ENCODE measurements at regions not wholly inside any gene's neighbourhood (a gene's known extent, or its start where the extent isn't known, plus 50 kb on each side); places are given as distances from the start of the nearest gene placed in this dataset.
A peak's percentile ranks its signal among the peaks of the same experiment; 100 is the strongest.
"Not testable (repeated sequence)": the region's sequence is repeated elsewhere in the genome, so short reads cannot be mapped to it uniquely, and the experiment has no call there.

- H3K9me3 ChIP-seq (ENCODE audit: control insufficient read depth, insufficient read depth, low read depth, low read length); H3K4me1 ChIP-seq (ENCODE audit: control insufficient read depth, insufficient read depth, low read length); H3K4me3 ChIP-seq (ENCODE audit: low read depth, low read length); POLR2A ChIA-PET; H3K27ac ChIP-seq (ENCODE audit: extremely low read depth, low read depth, low read length); CTCF ChIA-PET; H3K36me3 ChIP-seq (ENCODE audit: control insufficient read depth in 2 of 2, insufficient read depth in 1 of 2, low read length in 2 of 2): not testable (repeated sequence)
These were observed 71.6 kb downstream of the PCMTD2 start for GRCh38 chr20:64327223-64327549.

DNA sequence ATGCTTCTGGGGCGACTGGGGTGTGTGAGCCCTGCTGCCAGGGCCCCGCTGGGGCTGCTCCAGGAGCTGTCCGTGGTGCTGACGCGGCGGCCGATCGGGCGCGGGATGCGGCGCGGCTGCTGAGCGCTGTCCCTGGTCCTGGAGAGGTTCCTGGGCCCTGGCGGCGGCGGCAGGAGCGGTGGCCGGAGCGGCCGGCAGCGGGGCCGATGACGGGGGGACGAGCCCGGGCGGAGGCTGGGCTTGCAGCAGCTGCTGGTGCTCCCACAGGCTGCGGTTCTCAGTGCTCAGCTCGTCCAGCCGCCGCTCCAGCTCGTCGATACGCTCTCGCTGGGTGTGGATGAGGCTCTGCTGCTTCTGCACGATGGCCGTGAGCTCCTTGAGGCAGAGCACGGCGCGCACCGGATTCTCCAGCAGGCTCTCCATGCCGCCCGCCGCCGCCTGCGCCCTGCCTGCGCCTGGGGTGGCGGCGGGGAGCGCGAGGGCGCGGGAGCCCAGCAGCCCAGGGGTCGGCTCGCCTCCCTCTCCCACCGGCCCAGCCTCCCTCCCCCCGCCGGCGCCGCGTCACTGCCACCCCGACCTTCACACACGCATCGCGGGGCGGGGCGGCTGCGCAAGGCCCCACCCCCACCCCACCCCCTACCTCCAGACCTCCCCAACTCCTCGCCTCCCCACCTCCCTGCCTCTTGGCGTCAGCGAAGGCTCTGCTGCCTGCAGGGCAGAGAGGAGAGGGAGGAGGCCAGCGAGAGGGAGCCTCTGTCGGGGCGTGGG lies 72.2 kb downstream of the PCMTD2 start:
- H3K9me3 ChIP-seq (ENCODE audit: control insufficient read depth, insufficient read depth, low read depth, low read length); CTCF ChIA-PET; H3K4me3 ChIP-seq (ENCODE audit: low read depth, low read length); POLR2A ChIA-PET; H3K4me1 ChIP-seq (ENCODE audit: control insufficient read depth, insufficient read depth, low read length); H3K27ac ChIP-seq (ENCODE audit: extremely low read depth, low read depth, low read length); H3K36me3 ChIP-seq (ENCODE audit: control insufficient read depth in 2 of 2, insufficient read depth in 1 of 2, low read length in 2 of 2): not testable (repeated sequence)

- H3K36me3 ChIP-seq (ENCODE audit: control insufficient read depth in 2 of 2, insufficient read depth in 1 of 2, low read length in 2 of 2); H3K4me1 ChIP-seq (ENCODE audit: control insufficient read depth, insufficient read depth, low read length); H3K4me3 ChIP-seq (ENCODE audit: low read depth, low read length); POLR2A ChIA-PET; CTCF ChIA-PET; H3K27ac ChIP-seq (ENCODE audit: extremely low read depth, low read depth, low read length); H3K9me3 ChIP-seq (ENCODE audit: control insufficient read depth, insufficient read depth, low read depth, low read length): not testable (repeated sequence)
These were observed 73.2 kb downstream of the PCMTD2 start for GRCh38 chr20:64328595-64329250.

- TF ChIP-seq SCRT1 (tag by site-specific recombination; IDR thresholded peaks at IDR 0.05; ENCODE audit: borderline replicate concordance), result peak; percentile 73; the same call in 1 of the 2 replicates
- TF ChIP-seq SCRT2 (tag by site-specific recombination; IDR thresholded peaks at IDR 0.05), result peak; percentile 79
- H3K9me3 ChIP-seq (ENCODE audit: control insufficient read depth, insufficient read depth, low read depth, low read length); H3K27ac ChIP-seq (ENCODE audit: extremely low read depth, low read depth, low read length); H3K4me3 ChIP-seq (ENCODE audit: low read depth, low read length); H3K36me3 ChIP-seq (ENCODE audit: control insufficient read depth in 2 of 2, insufficient read depth in 1 of 2, low read length in 2 of 2); POLR2A ChIA-PET; CTCF ChIA-PET; H3K4me1 ChIP-seq (ENCODE audit: control insufficient read depth, insufficient read depth, low read length): not testable (repeated sequence)
These were observed 77.1 kb downstream of the PCMTD2 start for GRCh38 chr20:64332627-64333026.

Measured in HEK293 (cell line).